Liver (tissue), 2 donors: ENCODE measurements at regions not wholly inside any gene's neighbourhood (a gene's known extent, or its start where the extent isn't known, plus 50 kb on each side); places are given as distances from the start of the nearest gene placed in this dataset.

Experiments
- CTCF ChIP-seq: fragments of 150-350 bp; IDR thresholded peaks from 2 replicates; pipeline ENCODE4 v1.5.1; 2017; ENCODE audit warnings: improper control_type of control experiment, low read depth, low read length; ENCODE audit not compliant: missing input control
- REST ChIP-seq: IDR thresholded peaks from 2 replicates; pipeline ENCODE4 v1.6.1; 2016; ENCODE audit warnings: antibody characterized with exemption, mild to moderate bottlenecking
- YY1 ChIP-seq: IDR thresholded peaks from 2 replicates; pipeline ENCODE4 v1.6.1; 2016; ENCODE audit warnings: antibody characterized with exemption, mild to moderate bottlenecking
- donor health status: healthy.

- no peak for TF ChIP-seq CTCF
- TF ChIP-seq YY1 = no peak
- TF ChIP-seq REST = no peak
These were observed 171.2 kb upstream of the PGRMC2 start for GRCh38 chr4:128458816-128459215.
